ENCODE measurements at regions not wholly inside any gene's neighbourhood (a gene's known extent, or its start where the extent isn't known, plus 50 kb on each side); places are given as distances from the start of the nearest gene placed in this dataset.

- TF ChIP-seq CTCF (conservative IDR thresholded peaks at IDR 0.05 in 1 of 2, IDR thresholded peaks at IDR 0.05 in 1 of 2; ENCODE audit: extremely low read depth in 1 of 2, insufficient read depth in 1 of 2, low read depth in 1 of 2, low read length in 2 of 2) (no peak), EZH2 (IDR thresholded peaks at IDR 0.05; ENCODE audit: borderline replicate concordance, low read length) (no peak)
Measured at GRCh38 chr20:48139262-48140041, 354.2 kb upstream of the SULF2 start.

All from mammary epithelial cell (primary cell).